ENCODE measurements at regions not wholly inside any gene's neighbourhood (a gene's known extent, or its start where the extent isn't known, plus 50 kb on each side); places are given as distances from the start of the nearest gene placed in this dataset.

DNA sequence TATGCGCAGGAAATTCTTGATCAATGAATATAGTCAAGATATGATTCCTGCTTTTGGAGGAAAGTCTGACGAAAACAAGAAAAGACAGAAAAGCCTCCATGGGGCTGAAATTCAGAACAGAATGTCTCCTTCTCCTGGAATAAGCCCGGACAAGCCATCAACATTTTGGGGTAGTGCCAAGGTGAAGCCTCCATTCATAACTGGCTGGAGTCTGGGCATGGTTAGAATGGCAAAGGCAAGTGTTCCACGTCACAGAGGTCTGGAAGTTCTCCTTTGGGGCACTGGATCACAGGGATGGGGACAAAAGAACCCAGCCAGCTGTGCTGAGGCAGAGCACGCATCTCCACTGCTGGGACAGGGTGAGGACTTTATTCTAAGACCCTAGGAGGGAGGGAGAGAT is 505.7 kb downstream of the CMPK2 start:
- TF ChIP-seq, protein P1, sequence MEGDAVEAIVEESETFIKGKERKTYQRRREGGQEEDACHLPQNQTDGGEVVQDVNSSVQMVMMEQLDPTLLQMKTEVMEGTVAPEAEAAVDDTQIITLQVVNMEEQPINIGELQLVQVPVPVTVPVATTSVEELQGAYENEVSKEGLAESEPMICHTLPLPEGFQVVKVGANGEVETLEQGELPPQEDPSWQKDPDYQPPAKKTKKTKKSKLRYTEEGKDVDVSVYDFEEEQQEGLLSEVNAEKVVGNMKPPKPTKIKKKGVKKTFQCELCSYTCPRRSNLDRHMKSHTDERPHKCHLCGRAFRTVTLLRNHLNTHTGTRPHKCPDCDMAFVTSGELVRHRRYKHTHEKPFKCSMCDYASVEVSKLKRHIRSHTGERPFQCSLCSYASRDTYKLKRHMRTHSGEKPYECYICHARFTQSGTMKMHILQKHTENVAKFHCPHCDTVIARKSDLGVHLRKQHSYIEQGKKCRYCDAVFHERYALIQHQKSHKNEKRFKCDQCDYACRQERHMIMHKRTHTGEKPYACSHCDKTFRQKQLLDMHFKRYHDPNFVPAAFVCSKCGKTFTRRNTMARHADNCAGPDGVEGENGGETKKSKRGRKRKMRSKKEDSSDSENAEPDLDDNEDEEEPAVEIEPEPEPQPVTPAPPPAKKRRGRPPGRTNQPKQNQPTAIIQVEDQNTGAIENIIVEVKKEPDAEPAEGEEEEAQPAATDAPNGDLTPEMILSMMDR (IDR thresholded peaks at IDR 0.05) = no peak
- TF ChIP-seq POLR2A (IDR thresholded peaks at IDR 0.05) (no peak), POLR2AphosphoS5 (IDR thresholded peaks at IDR 0.05) (no peak)
